ENCODE measurements at regions not wholly inside any gene's neighbourhood (a gene's known extent, or its start where the extent isn't known, plus 50 kb on each side); places are given as distances from the start of the nearest gene placed in this dataset.
"Not testable (repeated sequence)": the region's sequence is repeated elsewhere in the genome, so short reads cannot be mapped to it uniquely, and the experiment has no call there.

GRCh38 chr5:60485361-60485760 is 214.6 kb downstream of the DEPDC1B start:
- no peaks in the 10 kb centered on the region for H3K36me3 Mint-ChIP-seq
- no peak overlapping the region for H3K4me3 Mint-ChIP-seq
- H3K27ac Mint-ChIP-seq, result no peak overlapping the region
- ATAC-seq, result no peak
- no peaks in the 10 kb centered on the region for H3K9me3 Mint-ChIP-seq
- H3K4me1 Mint-ChIP-seq, result no peaks in the 10 kb centered on the region
- H3K27me3 Mint-ChIP-seq, result no peaks in the 10 kb centered on the region

- no peak for ATAC-seq
- Mint-ChIP-seq H3K36me3 (no peaks in the 10 kb centered on the region), H3K4me3 (no peak overlapping the region), H3K27me3 (no peaks in the 10 kb centered on the region), H3K27ac (no peak overlapping the region), H3K4me1 (no peaks in the 10 kb centered on the region), H3K9me3 (no peaks in the 10 kb centered on the region)
These were observed 216.9 kb downstream of the DEPDC1B start for GRCh38 chr5:60483050-60483449.

GRCh38 chr5:60482301-60482700 is 217.7 kb downstream of the DEPDC1B start:
- Mint-ChIP-seq H3K27ac (no peak overlapping the region), H3K27me3 (no peaks in the 10 kb centered on the region), H3K9me3 (no peaks in the 10 kb centered on the region), H3K4me3 (no peak overlapping the region), H3K36me3 (no peaks in the 10 kb centered on the region), H3K4me1 (no peaks in the 10 kb centered on the region)
- no peak for ATAC-seq

- H3K27ac Mint-ChIP-seq, result no peak overlapping the region
- no peak overlapping the region for H3K4me3 Mint-ChIP-seq
- no peaks in the 10 kb centered on the region for H3K36me3 Mint-ChIP-seq
- no peaks in the 10 kb centered on the region for H3K27me3 Mint-ChIP-seq
- ATAC-seq, result no peak
- no peaks in the 10 kb centered on the region for H3K4me1 Mint-ChIP-seq
- no peaks in the 10 kb centered on the region for H3K9me3 Mint-ChIP-seq
These were observed 220.4 kb downstream of the DEPDC1B start for GRCh38 chr5:60479542-60479941.

- H3K4me1 Mint-ChIP-seq, result no peaks in the 10 kb centered on the region
- no peaks in the 10 kb centered on the region for H3K9me3 Mint-ChIP-seq
- H3K4me3 Mint-ChIP-seq, result no peak overlapping the region
- no peak overlapping the region for H3K27ac Mint-ChIP-seq
- no peaks in the 10 kb centered on the region for H3K27me3 Mint-ChIP-seq
- H3K36me3 Mint-ChIP-seq, result no peaks in the 10 kb centered on the region
- ATAC-seq, result no peak
These were observed 222.1 kb downstream of the DEPDC1B start for GRCh38 chr5:60477849-60478248.

GRCh38 chr5:60473654-60474053 is 226.3 kb downstream of the DEPDC1B start:
- Mint-ChIP-seq H3K27ac (no peak overlapping the region), H3K36me3 (no peaks in the 10 kb centered on the region), H3K27me3 (no peaks in the 10 kb centered on the region), H3K4me3 (no peak overlapping the region), H3K4me1 (no peaks in the 10 kb centered on the region), H3K9me3 (no peaks in the 10 kb centered on the region)
- ATAC-seq, result no peak

- H3K27me3 Mint-ChIP-seq, H3K36me3 Mint-ChIP-seq, ATAC-seq, H3K27ac Mint-ChIP-seq, H3K4me3 Mint-ChIP-seq, H3K4me1 Mint-ChIP-seq, H3K9me3 Mint-ChIP-seq: not testable (repeated sequence)
These were observed 226.9 kb downstream of the DEPDC1B start for GRCh38 chr5:60473027-60473426.

GRCh38 chr5:60470881-60471280 is 229.1 kb downstream of the DEPDC1B start:
- no peak overlapping the region for H3K27ac Mint-ChIP-seq

GRCh38 chr5:60469286-60469685 is 230.7 kb downstream of the DEPDC1B start:
- H3K36me3 Mint-ChIP-seq, result no peaks in the 10 kb centered on the region
- H3K27me3 Mint-ChIP-seq, result no peaks in the 10 kb centered on the region
- H3K4me3 Mint-ChIP-seq, result no peak overlapping the region
- H3K27ac Mint-ChIP-seq, result no peak overlapping the region
- no peaks in the 10 kb centered on the region for H3K4me1 Mint-ChIP-seq
- no peaks in the 10 kb centered on the region for H3K9me3 Mint-ChIP-seq
- no peak for ATAC-seq

More at GRCh38 chr5:60470881-60471280, 229.1 kb downstream of the DEPDC1B start:
- no peaks in the 10 kb centered on the region for H3K27me3 Mint-ChIP-seq
- H3K4me1 Mint-ChIP-seq, result no peaks in the 10 kb centered on the region
- H3K36me3 Mint-ChIP-seq, result no peaks in the 10 kb centered on the region
- no peaks in the 10 kb centered on the region for H3K9me3 Mint-ChIP-seq
- H3K4me3 Mint-ChIP-seq, result no peak overlapping the region
- ATAC-seq, result no peak

GRCh38 chr5:60463179-60463868 is 236.6 kb downstream of the DEPDC1B start:
- Mint-ChIP-seq H3K9me3 (no peaks in the 10 kb centered on the region), H3K4me3 (no peak overlapping the region)
- ATAC-seq, result no peak

GRCh38 chr5:60458666-60459065 is 241.3 kb downstream of the DEPDC1B start:
- H3K4me3 Mint-ChIP-seq, result no peak overlapping the region
- peaks cover 2% of the 10 kb centered on the region for H3K4me1 Mint-ChIP-seq
- H3K27me3 Mint-ChIP-seq, result no peaks in the 10 kb centered on the region
- peaks cover 4% of the 10 kb centered on the region for H3K36me3 Mint-ChIP-seq
- H3K27ac Mint-ChIP-seq, result no peak overlapping the region
- no peak for ATAC-seq
- H3K9me3 Mint-ChIP-seq, result peaks cover 3% of the 10 kb centered on the region

More at GRCh38 chr5:60463179-60463868, 236.6 kb downstream of the DEPDC1B start:
- Mint-ChIP-seq H3K27ac (no peak overlapping the region), H3K4me1 (peaks cover 4% of the 10 kb centered on the region), H3K36me3 (no peaks in the 10 kb centered on the region), H3K27me3 (no peaks in the 10 kb centered on the region)

- H3K4me3 Mint-ChIP-seq, result no peak overlapping the region
- peaks cover 3% of the 10 kb centered on the region for H3K9me3 Mint-ChIP-seq
- H3K4me1 Mint-ChIP-seq, result no peaks in the 10 kb centered on the region
- no peak overlapping the region for H3K27ac Mint-ChIP-seq
- no peak for ATAC-seq
- H3K27me3 Mint-ChIP-seq, result no peaks in the 10 kb centered on the region
- peaks cover 4% of the 10 kb centered on the region for H3K36me3 Mint-ChIP-seq
These were observed 242.7 kb downstream of the DEPDC1B start for GRCh38 chr5:60457233-60457632.

GRCh38 chr5:60455589-60455988 is 244.4 kb downstream of the DEPDC1B start:
- Mint-ChIP-seq H3K27ac (no peak overlapping the region), H3K4me3 (no peak overlapping the region), H3K9me3 (peaks cover 3% of the 10 kb centered on the region), H3K27me3 (no peaks in the 10 kb centered on the region), H3K36me3 (peaks cover 4% of the 10 kb centered on the region), H3K4me1 (no peaks in the 10 kb centered on the region)
- ATAC-seq, result no peak

- H3K27me3 Mint-ChIP-seq, H3K4me3 Mint-ChIP-seq, ATAC-seq, H3K27ac Mint-ChIP-seq, H3K36me3 Mint-ChIP-seq, H3K9me3 Mint-ChIP-seq, H3K4me1 Mint-ChIP-seq: not testable (repeated sequence)
These were observed 245.7 kb downstream of the DEPDC1B start for GRCh38 chr5:60454277-60454676.

- H3K27me3 Mint-ChIP-seq, result no peaks in the 10 kb centered on the region
- H3K4me3 Mint-ChIP-seq, result no peak overlapping the region
- H3K4me1 Mint-ChIP-seq, result no peaks in the 10 kb centered on the region
- H3K27ac Mint-ChIP-seq, result no peak overlapping the region
- no peak for ATAC-seq
- H3K36me3 Mint-ChIP-seq, result peaks cover 4% of the 10 kb centered on the region
- H3K9me3 Mint-ChIP-seq, result peaks cover 3% of the 10 kb centered on the region
These were observed 246.6 kb downstream of the DEPDC1B start for GRCh38 chr5:60453186-60453976.

- Mint-ChIP-seq H3K27ac (no peak overlapping the region), H3K36me3 (no peaks in the 10 kb centered on the region), H3K27me3 (no peaks in the 10 kb centered on the region), H3K4me3 (no peak overlapping the region), H3K4me1 (no peaks in the 10 kb centered on the region), H3K9me3 (no peaks in the 10 kb centered on the region)
- no peak for ATAC-seq
These were observed 251.4 kb downstream of the DEPDC1B start for GRCh38 chr5:60448600-60448999.

Data from stimulated activated memory B cell treated with anti-CD40 and anti-IgM and Interleukin-4, amounts not matched to agents 10 μg/mL and 1 μg/mL and 100 μg/mL, for 72 hours (primary cell).